Spleen (tissue), 7 donors: ENCODE measurements at regions not wholly inside any gene's neighbourhood (a gene's known extent, or its start where the extent isn't known, plus 50 kb on each side); places are given as distances from the start of the nearest gene placed in this dataset.

ENCODE experiments used
- CTCF ChIP-seq, 11 experiments: fragments of 200-600 bp in 7 of 11; fragments of 450-650 bp in 4 of 11; sonication (generic) in 4 of 11; IDR thresholded peaks in 8 of 11; conservative IDR thresholded peaks in 3 of 11; 1 replicate in 7 of 11; 2 replicates in 4 of 11; pipeline versions ENCODE4 v1.4.0 to v1.8.0; 2016 to 2021; ENCODE audit warnings: antibody characterized with exemption in 11 of 11, inconsistent platforms in 4 of 11, mild to moderate bottlenecking in 1 of 11
- POLR2A ChIP-seq, 3 donors: fragments of 450-650 bp; IDR thresholded peaks; one replicate each; pipeline ENCODE4 v1.5.1; 2017; ENCODE audit warnings: antibody characterized with exemption in 3 of 3, mild to moderate bottlenecking in 1 of 3
- donor health status: DM: no; HTN: no; CAD: no; lungs with moderate emphysema.
- donor health status: DM: no; HTN: no; CAD: no.
- donor health status: DM: no; HTN: no; CAD: no.

DNA sequence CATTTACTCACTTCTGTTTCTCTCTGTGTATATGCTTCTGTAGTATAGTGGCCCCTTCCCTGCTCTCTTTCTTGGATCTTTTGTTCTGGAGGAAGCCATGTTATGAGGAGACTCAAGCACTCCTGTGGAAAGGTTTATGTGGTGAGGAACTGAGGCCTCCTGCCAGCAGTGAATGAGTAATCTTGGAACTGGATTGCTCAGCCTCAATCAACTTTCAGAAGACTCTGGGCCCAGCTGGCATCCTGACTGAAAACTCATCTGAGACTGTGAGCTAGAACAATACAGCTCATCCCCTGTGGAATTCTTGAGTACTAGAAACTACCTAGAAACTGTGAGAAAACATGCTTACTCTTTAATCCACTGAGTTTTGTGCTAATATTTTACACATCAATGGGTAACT lies 133.1 kb upstream of the ZKSCAN2 start:
- TF ChIP-seq POLR2A (IDR thresholded peaks at IDR 0.05), result no peak
- TF ChIP-seq CTCF (IDR thresholded peaks at IDR 0.05 in 8 of 11, conservative IDR thresholded peaks at IDR 0.05 in 3 of 11), result no peak
